HG03457 (cell line): ENCODE measurements at regions not wholly inside any gene's neighbourhood (a gene's known extent, or its start where the extent isn't known, plus 50 kb on each side); places are given as distances from the start of the nearest gene placed in this dataset.

Source experiments
- ATAC-seq: cut with Tn5 transposase; IDR thresholded peaks from one replicate; pipeline ENCODE4 v1.9.1; 2021; ENCODE audit warnings: moderate number of reproducible peaks; ENCODE audit not compliant: unreplicated experiment

DNA sequence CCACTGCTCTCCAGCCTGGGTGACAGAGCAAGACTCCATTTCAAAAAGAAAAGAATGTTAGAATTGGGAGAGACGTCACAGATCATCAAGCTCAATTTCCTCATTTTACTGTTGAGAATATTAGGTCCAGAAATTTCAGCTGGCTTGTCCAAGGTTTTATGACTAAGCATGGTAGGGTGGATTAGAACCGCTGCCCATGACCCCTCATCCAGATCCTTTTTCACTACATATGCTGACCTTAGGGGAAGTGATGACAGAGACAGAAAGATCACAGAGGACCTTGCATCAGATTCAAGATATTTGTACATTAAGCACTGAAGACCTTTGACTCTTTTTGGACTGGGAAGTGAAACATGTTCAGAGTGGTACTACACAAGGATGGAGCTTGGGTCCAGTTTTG lies 134.5 kb downstream of the ADAMTS15 start:
- no peak for ATAC-seq

DNA sequence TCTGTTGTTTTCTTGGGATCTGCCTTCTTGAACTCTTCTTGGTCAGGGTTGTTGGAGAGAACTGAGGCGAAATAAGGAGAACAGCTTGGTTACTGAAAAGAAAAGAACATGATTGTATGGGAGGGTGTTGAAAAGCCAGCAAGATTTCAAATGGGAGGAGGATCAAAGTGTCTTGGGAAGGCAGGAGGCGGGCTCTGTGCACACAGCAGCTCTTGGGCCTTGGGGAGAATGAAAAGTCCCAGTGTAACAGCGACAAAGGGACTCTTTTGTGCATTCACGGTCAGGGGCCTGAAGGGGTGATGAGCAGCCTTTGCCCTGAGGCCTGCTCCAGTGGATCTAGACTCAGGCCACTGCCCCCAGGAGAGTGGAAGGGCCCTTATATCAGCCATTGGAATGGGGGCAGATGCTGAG lies 135.4 kb downstream of the ADAMTS15 start:
- ATAC-seq = no peak

DNA sequence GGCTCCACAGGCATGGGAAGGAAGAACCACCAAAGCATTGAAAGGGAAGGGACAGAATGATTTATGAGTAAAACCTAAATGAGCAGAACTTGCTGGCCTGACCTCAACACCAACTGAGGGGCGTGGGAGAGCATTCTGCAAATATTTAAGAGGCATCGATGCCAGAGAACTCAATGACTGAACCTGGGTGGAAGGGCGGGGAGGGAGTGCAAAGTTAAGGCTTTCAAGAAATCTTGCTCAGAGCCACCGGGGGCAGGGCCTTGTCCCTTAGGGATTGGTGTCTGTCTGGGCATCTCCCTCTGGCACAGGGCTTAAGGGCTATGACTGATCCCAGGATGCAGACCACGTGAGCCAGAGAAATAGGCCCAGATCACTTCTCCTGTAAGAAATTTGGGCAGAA lies 137.1 kb downstream of the ADAMTS15 start:
- no peak for ATAC-seq

DNA sequence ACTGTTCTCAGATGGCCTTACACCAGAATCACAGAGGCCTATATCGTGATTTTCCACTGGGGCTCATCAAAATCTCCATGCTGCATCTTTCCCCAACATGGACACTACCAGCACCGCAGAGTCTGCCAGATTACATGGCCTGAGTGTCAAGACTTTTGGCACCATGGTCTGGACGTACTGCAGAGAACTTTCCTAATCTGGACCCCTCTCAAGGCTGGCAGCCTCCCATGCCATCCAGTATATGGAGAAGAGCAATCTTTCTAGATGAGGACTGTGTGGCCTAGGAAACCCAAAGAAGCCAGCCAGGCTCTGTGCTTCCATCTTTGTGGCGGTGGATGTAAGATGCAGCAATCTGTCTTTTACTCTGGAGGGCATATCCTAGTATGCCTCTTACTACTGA lies 139.2 kb downstream of the ADAMTS15 start:
- no peak for ATAC-seq

DNA sequence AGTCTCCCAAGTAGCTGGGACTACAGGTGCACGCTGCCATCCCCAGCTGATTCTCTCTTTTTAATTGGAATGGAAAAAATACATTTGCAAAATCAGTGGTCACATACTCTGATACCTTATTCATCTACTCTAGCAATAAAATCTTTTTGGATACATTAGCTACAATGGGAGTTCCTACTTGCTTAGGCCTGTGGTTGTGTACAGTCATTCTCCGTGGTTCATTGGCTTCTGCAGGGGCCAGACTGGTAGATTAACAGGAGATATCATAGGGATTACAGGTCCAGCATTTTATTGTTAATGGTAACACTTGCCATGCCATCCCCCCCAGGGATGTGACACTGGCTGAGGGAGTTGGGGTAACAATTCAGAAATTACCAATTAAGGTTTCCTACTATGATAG lies 140.0 kb downstream of the ADAMTS15 start:
- no peak for ATAC-seq

DNA sequence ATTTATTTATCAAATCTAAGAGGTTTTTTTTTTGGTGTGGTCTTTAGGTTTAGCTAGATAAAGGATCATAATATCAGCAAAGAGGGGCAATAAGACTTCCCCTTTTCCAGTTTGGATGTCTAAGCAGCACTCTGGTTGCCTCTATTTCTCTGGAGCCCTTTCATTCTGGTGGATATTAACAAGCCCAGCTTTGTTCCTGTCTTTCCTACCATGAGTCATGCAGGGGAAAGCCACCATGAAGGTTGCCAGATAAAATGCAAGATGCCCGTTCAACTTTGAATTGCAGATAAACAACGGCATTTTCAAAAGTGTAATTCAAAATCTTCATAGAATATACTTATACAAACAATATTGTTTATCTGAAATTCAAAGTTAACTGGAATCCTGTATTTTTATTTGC lies 143.6 kb downstream of the ADAMTS15 start:
- no peak for ATAC-seq

DNA sequence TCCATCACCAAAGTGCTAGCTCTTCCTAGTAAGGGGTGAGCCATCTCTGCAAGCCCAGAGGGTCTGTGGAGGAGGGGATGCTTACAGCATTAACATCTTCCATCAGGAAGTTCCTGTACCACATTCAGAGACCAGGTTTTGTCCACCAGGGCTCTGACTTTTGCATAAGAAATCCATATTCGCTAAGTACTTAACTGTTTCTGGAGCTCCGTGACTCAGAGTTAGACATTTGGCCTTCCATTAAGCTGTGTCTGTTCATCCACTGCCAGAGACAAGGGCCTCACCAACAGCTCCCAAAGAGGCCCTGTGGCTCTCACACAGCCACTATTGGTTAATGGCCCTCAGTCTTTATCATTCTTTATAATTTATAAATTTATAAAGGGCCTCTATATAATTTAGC lies 144.6 kb downstream of the ADAMTS15 start:
- ATAC-seq = no peak

DNA sequence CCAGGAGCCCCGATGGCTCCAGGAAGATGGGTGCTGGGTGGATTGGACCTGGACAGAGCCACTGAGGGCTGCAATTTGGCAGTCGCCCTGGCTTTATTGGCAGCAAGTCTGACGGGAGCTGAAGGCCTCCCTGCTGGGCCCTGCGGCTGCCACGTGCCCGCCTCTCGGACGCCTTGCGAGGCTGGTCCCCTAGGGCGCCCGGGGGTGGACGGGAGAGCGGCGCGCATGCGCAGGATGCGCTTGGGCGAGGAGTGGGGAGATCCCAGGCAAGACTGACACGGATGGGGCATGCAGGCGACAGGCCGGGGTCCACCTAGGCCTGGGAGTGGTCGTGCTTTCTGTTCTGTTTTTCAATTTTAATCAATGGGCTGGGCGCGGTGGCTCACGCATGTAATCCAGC lies 150.0 kb downstream of the ADAMTS15 start:
- no peak for ATAC-seq

DNA sequence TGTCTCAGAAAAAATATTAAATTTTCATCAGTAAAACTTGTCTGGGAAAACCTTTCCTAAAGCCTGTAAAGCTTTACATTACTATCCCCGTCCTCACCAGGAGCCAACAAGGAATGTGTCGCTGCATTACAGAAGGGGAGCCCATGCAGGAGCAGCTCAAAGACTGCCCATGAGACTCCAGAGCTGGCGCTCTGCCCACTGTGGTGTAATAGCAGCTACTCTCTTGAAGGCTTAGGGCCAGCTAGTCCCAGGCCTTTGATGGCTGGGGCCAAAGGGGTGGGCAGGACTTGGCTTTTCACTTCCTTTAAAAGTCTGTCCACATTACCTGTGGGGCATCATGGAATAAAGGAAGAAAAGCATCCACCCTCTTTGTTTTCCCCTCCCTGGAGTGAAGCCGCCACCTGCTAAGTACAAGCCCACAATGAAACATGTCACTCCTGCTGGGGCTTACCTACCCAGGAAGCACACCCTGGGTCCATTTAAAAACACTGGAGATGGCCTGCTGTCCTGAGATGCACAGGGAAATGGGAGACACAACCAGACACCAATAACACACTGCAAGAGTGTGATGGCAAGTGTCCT lies 150.7 kb downstream of the ADAMTS15 start:
- no peak for ATAC-seq

DNA sequence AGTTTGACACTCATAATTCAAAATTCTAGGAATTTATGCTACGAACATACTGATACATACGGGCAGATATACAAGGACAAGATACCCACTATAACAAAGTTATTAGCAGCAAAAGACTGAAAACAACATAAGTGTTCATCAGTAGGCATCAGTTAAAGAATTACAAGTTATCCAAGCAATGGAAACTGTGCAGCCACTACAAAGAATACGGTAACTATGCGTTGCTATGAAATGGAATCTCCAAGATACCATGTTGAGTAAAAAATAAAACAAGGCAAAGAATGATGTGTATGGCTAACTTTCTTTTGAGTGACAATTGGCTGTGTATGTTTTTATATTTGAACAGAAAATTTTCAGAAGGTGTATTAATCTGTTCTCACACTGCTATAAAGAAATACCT lies 151.7 kb downstream of the ADAMTS15 start:
- ATAC-seq = no peak

DNA sequence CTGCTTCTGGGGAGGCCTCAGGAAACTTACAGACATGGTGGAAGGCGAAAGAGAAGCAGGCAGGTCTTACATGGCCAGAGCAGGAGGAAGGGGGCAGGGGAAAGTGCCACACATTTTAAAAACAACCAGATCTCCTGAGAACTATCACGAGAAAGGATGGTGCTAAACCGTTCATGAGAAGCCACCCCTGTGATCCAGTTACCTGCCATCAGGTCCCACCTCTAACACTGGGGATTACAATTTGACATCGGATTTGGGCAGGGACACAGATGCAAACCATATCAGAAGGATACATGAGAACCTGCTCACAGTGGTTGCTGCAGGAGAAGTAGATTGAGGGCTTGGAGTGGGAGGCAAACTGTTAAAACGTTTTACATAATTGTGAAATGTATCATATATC lies 152.2 kb downstream of the ADAMTS15 start:
- no peak for ATAC-seq

DNA sequence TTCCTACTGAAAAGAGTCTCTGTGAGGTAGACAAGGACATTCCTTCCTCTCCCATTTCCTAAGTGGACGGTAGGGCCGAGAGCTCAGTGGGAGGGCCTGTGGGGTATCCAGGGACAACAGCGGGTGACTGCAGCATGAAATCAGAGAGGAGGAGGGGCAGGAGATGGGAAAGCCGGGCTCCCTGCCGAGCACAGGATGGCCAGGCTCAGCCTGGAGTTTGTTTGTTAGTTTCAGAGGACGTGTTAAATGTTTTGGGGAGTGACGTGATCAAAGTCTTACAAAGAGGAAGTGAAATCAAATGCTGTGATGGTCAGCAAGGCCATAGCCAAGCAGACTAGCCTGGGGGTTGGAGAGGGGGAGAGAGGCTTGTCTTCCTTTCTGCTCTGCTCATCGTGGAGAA lies 152.7 kb downstream of the ADAMTS15 start:
- no peak for ATAC-seq

DNA sequence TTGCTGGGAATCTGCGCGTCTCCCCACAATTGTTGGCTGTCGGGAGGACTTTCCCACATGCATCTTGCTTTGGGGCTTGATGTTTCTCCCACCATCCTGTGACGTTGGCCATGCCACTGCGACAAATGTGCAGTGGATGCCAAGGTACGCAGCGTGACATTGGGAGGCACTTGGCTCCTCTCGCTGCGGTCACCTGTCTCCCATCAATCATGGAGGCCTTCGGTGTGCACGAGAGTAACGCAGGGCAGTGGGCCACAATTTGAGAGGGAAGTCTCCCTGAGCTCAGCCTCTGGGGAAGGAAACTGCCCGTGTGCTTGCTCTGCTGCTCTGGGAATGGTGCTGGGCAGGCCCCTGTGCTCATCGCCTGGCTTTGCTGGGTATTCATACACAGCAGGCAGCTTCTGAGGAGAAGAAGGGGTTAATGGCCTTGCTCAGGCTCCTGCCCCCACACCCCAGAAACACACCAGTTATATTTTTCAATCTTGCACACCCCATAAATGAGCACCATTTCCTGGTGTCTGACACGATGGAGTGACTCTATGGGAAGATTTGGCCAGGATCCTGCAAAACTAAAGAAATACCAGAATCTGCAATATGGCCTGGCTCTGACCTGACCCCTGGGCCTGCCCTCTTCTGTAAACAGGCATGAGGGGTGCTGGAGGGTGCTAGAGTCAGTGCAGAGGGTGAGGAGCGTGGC lies 153.5 kb downstream of the ADAMTS15 start:
- no peak for ATAC-seq

DNA sequence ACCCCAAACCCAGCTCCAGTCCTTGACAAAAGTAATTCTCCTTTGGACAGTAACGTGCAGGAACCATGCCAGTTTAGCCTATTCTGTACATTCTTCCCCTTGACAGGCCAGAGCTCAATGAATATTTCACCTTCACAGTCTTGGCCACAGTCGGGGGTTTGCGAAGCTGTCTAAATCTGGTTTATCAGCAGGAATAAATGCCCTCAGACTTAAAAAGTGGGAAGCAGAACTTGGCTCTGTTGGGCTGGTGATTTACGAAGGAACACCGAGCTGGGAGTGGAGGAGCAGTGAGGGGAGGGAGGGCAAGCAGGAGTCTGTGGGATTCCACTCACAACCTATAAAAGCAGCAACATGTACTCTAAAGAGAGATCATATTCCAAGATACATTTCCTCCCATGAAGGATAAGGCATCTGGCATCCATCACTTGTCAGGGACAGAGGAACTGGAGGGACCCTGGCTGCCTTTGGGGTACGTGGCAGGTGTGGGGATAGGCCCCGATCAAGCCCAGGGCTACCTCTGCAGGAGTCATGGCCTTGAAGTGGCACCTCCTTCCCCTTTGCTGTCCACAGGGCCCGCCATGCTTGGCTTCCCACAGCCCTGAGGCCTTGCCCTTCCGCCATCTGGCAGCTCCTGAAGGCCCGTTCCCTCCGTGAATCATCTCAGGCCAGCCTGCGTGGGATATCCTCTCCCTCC lies 154.3 kb downstream of the ADAMTS15 start:
- no peak for ATAC-seq

DNA sequence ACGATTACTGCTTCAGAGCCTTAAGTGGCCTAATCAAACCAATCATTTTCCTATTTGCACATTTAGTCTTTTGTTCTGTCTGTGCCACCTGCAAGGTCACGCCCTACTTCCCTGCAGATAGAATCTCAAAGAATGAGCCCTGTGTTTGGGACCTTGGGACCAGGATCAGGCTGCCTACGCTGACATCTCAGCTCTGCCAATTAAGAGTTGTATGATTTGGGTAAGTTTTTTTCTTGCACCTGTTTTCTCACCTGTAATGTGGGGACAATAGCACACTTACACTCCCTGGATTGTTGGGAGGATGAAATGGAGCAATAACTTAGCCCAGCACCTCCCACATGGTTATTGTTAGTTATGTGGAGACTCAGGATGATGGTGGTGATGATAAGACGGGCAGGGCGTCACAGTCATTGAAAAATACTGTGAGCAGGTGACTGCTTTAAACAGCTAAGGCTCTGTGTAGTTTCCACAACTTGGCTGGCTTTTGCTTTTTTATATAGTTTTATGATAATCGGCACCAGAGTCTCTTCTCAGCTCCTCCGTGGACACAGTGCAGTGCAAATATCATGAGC lies 155.0 kb downstream of the ADAMTS15 start:
- no peak for ATAC-seq

DNA sequence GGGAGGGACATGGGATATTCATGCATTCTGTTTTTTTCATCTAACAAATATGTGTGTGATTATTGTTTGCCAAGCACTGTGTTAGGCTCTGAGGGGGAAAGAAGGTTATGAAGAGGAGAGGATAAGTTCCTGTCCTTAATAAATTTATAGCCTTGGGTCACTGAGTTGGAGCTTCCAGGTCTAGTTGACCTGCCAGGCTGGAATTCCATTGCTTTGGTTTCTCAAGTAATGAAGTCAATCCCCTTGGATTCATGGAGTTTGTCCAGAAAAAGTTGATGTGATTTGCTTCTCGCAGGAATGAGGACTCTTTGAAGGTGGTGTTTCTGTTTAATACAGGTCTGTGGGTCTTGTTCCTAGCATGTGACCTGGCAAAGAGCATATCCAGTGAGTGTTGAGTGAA lies 156.2 kb downstream of the ADAMTS15 start:
- ATAC-seq = no peak

DNA sequence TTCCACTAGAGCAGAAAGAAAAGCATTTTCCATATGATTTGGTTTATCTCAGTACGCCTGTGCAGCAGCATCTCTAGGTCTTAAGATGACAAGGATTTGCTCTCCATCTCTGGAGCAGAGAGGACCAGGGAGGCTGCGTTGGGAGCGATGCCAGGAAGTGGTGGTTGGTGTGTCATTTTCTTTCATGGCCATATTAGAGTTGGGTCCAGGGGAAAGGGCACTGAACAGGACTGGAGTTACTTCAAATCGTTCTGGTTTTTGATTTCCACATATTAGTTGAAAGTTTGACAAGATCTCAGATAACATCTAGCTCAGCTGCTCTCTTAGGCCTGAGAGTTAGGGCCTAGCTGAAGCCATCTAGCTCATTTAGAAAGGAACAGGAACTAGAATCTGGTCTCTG lies 157.7 kb downstream of the ADAMTS15 start:
- no peak for ATAC-seq

DNA sequence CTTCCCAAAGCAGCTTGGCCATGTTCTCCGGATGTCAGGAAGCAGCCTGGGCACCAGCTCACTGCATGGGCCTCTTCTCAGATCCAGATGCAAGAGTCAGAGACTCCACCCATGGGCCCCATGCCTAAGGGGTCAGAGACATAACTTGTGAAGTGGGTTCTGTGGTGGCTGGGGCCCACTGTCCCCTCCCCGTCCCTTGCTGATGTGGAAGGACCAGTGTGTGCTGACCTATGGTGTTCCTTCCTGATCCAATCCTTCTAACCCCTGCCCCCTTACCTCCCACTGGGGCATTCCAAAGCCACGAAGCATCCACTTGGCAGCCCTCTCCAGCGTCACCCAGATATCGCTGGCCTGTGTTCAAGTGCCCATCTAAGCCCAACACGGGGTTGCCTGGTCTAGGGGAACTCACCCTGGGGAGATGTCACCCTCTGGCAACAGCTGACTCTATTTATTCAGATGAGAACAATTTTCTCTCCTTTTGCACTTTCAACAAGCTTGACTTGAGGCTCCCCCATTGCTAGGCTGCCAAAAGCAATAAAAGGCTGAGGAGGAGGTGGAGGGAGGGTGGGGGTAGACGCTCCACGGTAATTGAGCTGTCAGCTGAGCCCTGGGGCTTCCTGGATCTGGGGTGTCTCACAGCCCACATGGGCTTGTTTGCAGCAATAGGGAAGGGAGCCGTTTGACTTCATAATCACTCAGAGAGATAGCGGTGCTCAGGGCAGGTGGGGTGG lies 158.5 kb downstream of the ADAMTS15 start:
- no peak for ATAC-seq

DNA sequence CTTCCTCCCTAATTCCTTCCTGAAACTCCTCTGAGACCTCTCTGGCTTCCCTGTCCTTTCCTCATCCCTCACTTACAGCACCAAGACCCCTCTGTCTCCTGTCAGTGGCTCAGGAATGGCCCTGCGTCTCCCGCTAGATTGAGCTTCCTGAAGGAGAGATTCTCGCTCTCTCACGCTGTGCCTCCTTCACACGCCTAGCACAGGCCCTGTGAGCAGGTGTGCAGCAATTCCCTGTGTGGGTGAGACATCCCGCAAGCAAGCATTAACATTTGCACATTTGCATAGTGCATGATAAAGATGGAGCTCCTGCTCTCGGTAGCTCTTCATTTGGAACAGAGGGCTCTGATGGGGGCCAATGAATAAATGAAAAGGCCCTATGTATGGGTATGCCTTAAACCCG lies 159.8 kb downstream of the ADAMTS15 start:
- ATAC-seq = no peak

DNA sequence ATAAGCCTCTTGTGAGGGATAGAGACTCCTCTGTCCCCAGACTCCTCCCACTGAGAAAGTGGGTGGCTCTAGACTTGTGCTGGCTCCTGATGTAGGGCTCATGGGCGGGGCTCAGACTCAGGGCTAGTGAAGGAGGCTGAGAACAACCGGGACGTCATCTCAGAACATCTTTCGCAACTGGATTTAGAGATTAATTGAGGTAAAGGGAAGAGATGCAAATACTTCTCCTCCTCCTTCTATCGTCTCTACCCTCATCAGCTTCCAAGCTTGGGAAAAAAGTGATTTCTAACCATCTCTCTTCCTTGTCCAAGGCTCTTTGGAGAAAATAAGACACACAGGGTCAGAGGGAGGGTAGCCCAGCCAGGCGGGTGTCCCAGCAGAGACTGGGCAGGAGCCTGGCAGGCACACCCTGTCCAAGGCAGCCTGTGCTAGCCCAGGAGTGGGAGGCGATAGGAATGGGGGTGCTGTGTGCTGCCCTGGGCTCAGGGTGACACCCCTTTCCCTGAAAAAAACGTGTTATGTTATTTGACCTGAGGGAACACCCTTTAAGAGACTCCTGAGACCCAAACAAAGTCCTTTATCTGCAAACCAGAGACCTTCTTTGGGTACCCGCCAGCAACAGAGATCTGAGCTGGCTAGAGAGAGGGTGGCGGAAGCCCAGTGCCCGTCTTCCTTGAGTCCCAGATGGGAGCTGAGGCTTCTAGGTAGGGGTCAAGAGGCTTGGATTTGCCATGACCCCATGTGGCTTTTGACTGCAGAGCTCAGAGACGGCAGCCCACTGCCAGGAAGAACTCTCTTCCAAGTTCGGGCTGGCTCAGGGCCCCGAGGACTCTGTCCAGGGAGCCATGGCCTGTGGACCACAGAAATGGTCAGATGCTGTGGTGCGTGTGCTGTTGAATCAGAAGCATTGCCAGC lies 160.9 kb downstream of the ADAMTS15 start:
- ATAC-seq = no peak
